IPS-NIHi7 (cell line): ENCODE measurements at regions not wholly inside any gene's neighbourhood (a gene's known extent, or its start where the extent isn't known, plus 50 kb on each side); places are given as distances from the start of the nearest gene placed in this dataset.

Source experiments
- DNase-seq: peaks from one replicate; pipeline ENCODE4 v3.0.0; 2012; ENCODE audit warnings: mixed read lengths; ENCODE audit errors: extremely low spot score

- DNase-seq = no peak
Measured at GRCh38 chr2:120916446-120916845, 180.8 kb downstream of the GLI2 start.

- DNase-seq = no peak
Measured at GRCh38 chr2:120917886-120918285, 182.2 kb downstream of the GLI2 start.

GRCh38 chr2:120919216-120919615, 183.5 kb downstream of the GLI2 start:
- DNase-seq = no peak

GRCh38 chr2:120919771-120920453, 184.2 kb downstream of the GLI2 start:
- DNase-seq = no peak

GRCh38 chr2:120920454-120921148, 184.9 kb downstream of the GLI2 start:
- no peak for DNase-seq

GRCh38 chr2:120921457-120921856, 185.8 kb downstream of the GLI2 start:
- DNase-seq = no peak

- DNase-seq = no peak
Measured at GRCh38 chr2:120922571-120923332, 187.1 kb downstream of the GLI2 start.

- DNase-seq = no peak
Measured at GRCh38 chr2:120923426-120923825, 187.8 kb downstream of the GLI2 start.

- no peak for DNase-seq
Measured at GRCh38 chr2:120924924-120925323, 189.3 kb downstream of the GLI2 start.

- DNase-seq = no peak
Measured at GRCh38 chr2:120926463-120927264, 191.0 kb downstream of the GLI2 start.

GRCh38 chr2:120927265-120927628, 191.6 kb downstream of the GLI2 start:
- DNase-seq = no peak

- DNase-seq = no peak
Measured at GRCh38 chr2:120929829-120930228, 194.2 kb downstream of the GLI2 start.

- no peak for DNase-seq
Measured at GRCh38 chr2:120930236-120930635, 194.6 kb downstream of the GLI2 start.

GRCh38 chr2:120930864-120931263, 195.2 kb downstream of the GLI2 start:
- DNase-seq = no peak

- DNase-seq = no peak
Measured at GRCh38 chr2:120932472-120932871, 196.8 kb downstream of the GLI2 start.

- DNase-seq = no peak
Measured at GRCh38 chr2:120932881-120933280, 197.2 kb downstream of the GLI2 start.

- DNase-seq = no peak
Measured at GRCh38 chr2:120933693-120934573, 198.3 kb downstream of the GLI2 start.

GRCh38 chr2:120934574-120935338, 199.1 kb downstream of the GLI2 start:
- no peak for DNase-seq

- DNase-seq = no peak
Measured at GRCh38 chr2:120935339-120936313, 200.0 kb downstream of the GLI2 start.
